Activated B cell treated with CpG ODN at 0.5 μM for 24 hours (primary cell): ENCODE measurements at regions not wholly inside any gene's neighbourhood (a gene's known extent, or its start where the extent isn't known, plus 50 kb on each side); places are given as distances from the start of the nearest gene placed in this dataset.

Experiments used
- ATAC-seq: fragments of 200-7000 bp; cut with Tn5 transposase; one replicate; pipeline ENCODE4 v1.10.0; 2021; ENCODE audit warnings: low read depth, mild to moderate bottlenecking, moderate library complexity
- CTCF ChIA-PET: fragments of 350-600 bp; sonication (Branson Sonifier 250); formaldehyde crosslinking; loops from one replicate; lab custom pipeline; 2021; ENCODE audit warnings: antibody characterized with exemption; lab: Charles Lee
- POLR2A ChIA-PET: fragments of 350-600 bp; sonication (Branson Sonifier 250); formaldehyde crosslinking; loops from one replicate; lab custom pipeline; 2021; ENCODE audit warnings: antibody characterized with exemption; lab: Charles Lee
- DNase-seq: peaks from one replicate; pipeline ENCODE4 v3.0.0; 2022
- H3K27ac Mint-ChIP-seq: one replicate; pipeline ENCODE4 v1.8.0; 2020; ENCODE audit warnings: mixed read lengths
- H3K27me3 Mint-ChIP-seq: one replicate; pipeline ENCODE4 v1.8.0; 2021; ENCODE audit warnings: mixed read lengths
- H3K36me3 Mint-ChIP-seq: one replicate; pipeline ENCODE4 v1.8.0; 2021; ENCODE audit warnings: low read depth, mixed read lengths
- H3K4me1 Mint-ChIP-seq: one replicate; pipeline ENCODE4 v1.8.0; 2021; ENCODE audit warnings: mixed read lengths
- H3K4me3 Mint-ChIP-seq: one replicate; pipeline ENCODE4 v1.8.0; 2020; ENCODE audit warnings: mild to moderate bottlenecking, mixed read lengths
- H3K9me3 Mint-ChIP-seq: one replicate; pipeline ENCODE4 v1.8.0; 2020; ENCODE audit warnings: mixed read lengths
- intact Hi-C: fragments of 100-400 bp; cut with micrococcal nuclease; formaldehyde crosslinking; loops from one replicate; pipeline ENCODE4 v1.15.1; 2024
- TF ChIP-seq, protein P1 (sequence below): fragments of 200-600 bp; IDR thresholded peaks from one replicate; pipeline ENCODE4 v1.8.0; 2022; ENCODE audit warnings: antibody characterized with exemption, mild to moderate bottlenecking

DNA sequence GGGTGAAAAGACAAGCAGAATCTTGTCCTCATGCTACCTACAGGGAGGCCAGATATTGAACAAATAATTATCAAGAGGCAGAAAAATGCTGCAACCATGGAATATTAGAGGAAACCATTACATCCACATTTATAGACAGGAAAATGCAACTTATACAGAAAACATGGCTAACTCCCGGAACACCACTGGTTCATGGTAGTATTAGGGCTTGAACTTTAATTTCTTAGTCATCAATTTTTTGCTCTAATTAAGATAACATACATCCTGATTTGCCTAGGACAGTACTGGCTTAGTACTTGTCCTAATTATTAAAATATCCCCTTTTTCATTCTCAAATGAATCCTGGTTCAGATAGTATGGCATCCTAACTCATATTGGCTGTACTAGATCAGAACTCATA lies 76.3 kb upstream of the TGFBR2 start:
- ChIA-PET POLR2A (no interaction called here), CTCF (no interaction called here)
- Mint-ChIP-seq H3K4me1 (no peaks in the 10 kb centered on the region), H3K4me3 (no peak overlapping the region), H3K27me3 (no peaks in the 10 kb centered on the region), H3K27ac (no peak overlapping the region), H3K36me3 (no peaks in the 10 kb centered on the region), H3K9me3 (no peaks in the 10 kb centered on the region)
- ATAC-seq (no peak), DNase-seq (no peak)
- intact Hi-C loops, result no loop called here
- TF ChIP-seq, protein P1, sequence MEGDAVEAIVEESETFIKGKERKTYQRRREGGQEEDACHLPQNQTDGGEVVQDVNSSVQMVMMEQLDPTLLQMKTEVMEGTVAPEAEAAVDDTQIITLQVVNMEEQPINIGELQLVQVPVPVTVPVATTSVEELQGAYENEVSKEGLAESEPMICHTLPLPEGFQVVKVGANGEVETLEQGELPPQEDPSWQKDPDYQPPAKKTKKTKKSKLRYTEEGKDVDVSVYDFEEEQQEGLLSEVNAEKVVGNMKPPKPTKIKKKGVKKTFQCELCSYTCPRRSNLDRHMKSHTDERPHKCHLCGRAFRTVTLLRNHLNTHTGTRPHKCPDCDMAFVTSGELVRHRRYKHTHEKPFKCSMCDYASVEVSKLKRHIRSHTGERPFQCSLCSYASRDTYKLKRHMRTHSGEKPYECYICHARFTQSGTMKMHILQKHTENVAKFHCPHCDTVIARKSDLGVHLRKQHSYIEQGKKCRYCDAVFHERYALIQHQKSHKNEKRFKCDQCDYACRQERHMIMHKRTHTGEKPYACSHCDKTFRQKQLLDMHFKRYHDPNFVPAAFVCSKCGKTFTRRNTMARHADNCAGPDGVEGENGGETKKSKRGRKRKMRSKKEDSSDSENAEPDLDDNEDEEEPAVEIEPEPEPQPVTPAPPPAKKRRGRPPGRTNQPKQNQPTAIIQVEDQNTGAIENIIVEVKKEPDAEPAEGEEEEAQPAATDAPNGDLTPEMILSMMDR, result no peak

DNA sequence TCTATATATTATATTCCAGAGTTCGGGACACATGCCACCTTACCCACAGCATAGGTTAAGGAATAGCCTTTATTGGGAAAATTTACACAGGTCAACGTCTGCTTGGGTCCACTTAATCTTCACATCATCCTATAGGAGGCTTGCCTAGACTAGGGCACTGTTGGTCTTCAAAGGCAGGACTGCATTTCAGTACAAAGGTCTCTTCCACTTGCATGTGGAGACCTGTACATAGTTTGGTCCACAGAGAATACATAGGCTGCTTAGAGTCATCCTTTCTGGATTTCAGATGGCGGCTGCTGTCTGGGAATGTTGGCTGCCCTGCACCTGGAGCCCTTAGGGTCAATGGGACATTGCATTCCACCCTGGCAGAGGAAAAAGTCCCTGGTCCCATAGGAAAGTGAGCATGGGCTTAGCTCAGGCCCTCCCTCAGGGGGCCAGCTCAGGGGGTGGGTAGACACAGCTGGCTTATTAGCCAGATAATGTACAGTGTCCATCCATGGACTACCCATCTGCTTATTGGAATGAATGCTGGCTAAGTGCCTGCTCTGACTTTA lies 75.3 kb upstream of the TGFBR2 start:
- Mint-ChIP-seq H3K36me3 (no peaks in the 10 kb centered on the region), H3K27ac (no peak overlapping the region), H3K27me3 (no peaks in the 10 kb centered on the region), H3K4me3 (no peak overlapping the region), H3K9me3 (no peaks in the 10 kb centered on the region), H3K4me1 (no peaks in the 10 kb centered on the region)
- ATAC-seq, result no peak
- intact Hi-C loops, result no loop called here
- DNase-seq, result no peak
- TF ChIP-seq, protein P1, result no peak
- ChIA-PET CTCF (no interaction called here), POLR2A (no interaction called here)

DNA sequence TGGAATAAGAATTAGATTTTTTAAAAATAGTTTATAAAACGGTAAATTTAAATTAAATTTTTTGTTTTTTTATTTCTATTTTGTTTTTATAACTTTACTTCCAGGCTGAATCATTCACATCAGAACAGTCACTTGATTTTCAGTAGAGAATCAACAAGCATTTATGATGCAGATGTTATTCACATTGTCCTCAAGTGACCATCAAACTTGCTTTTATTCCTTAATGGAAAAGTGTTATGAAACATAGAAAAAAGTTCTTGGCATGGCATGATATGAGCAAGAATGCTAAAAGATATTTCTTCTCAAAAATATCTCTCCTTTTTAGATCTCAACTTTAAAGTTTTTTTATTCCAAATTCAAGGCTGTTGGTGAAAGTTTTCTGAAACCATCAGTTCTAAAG lies 70.9 kb upstream of the TGFBR2 start:
- ChIA-PET POLR2A (no interaction called here), CTCF (no interaction called here)
- H3K27ac Mint-ChIP-seq, result no peak overlapping the region
- DNase-seq, result no peak
- H3K9me3 Mint-ChIP-seq, result no peaks in the 10 kb centered on the region
- H3K4me3 Mint-ChIP-seq, result no peak overlapping the region
- H3K27me3 Mint-ChIP-seq, result no peaks in the 10 kb centered on the region
- H3K4me1 Mint-ChIP-seq, result no peaks in the 10 kb centered on the region
- no peaks in the 10 kb centered on the region for H3K36me3 Mint-ChIP-seq
- intact Hi-C loops, result no loop called here
- ATAC-seq, result no peak
- TF ChIP-seq, protein P1, result no peak

DNA sequence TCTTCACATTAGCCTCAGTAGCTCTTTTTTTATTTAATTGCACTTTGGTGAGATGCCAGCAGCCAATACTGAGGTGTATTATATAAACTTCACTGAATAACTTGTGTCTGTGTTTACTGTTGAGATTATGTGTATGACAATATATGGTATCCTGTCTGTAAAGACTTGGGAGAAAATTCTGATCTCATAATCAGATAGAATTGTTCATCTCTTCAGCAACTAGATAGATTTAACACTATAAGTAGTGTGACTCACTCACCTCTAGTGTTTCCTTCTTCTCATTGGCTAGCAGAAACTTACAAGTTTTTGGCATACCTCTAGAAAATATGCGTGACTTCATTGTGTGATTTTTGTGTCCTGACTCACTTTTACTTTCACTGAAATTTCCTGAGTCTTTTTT lies 67.6 kb upstream of the TGFBR2 start:
- ChIA-PET CTCF (no interaction called here), POLR2A (no interaction called here)
- H3K9me3 Mint-ChIP-seq, result no peaks in the 10 kb centered on the region
- TF ChIP-seq, protein P1, result no peak
- no peak for DNase-seq
- H3K4me1 Mint-ChIP-seq, result no peaks in the 10 kb centered on the region
- H3K36me3 Mint-ChIP-seq, result no peaks in the 10 kb centered on the region
- no peaks in the 10 kb centered on the region for H3K27me3 Mint-ChIP-seq
- H3K4me3 Mint-ChIP-seq, result no peak overlapping the region
- no peak for ATAC-seq
- no peak overlapping the region for H3K27ac Mint-ChIP-seq
- intact Hi-C loops, result no loop called here

DNA sequence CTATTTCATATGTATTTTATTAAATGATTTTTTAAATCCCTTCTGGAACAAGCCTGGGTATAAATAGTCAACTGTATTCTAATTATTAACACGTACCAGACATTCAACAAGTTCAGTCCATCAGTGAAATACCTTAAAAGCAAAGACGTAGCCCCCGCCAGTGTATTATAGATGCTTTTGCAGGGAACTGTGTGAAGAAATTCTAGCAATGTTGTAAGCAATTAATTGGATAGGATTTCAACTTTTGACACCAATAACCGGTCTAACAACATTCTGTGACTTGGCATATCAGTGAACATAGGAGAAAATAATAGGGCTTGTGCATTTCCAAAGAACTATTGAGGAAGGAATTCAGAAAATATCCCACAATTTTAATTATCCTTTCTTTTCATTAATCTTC lies 67.2 kb upstream of the TGFBR2 start:
- ChIA-PET CTCF (no interaction called here), POLR2A (no interaction called here)
- no peaks in the 10 kb centered on the region for H3K4me1 Mint-ChIP-seq
- no peak overlapping the region for H3K4me3 Mint-ChIP-seq
- DNase-seq (no peak), ATAC-seq (no peak)
- H3K27me3 Mint-ChIP-seq, result no peaks in the 10 kb centered on the region
- H3K9me3 Mint-ChIP-seq, result no peaks in the 10 kb centered on the region
- H3K36me3 Mint-ChIP-seq, result no peaks in the 10 kb centered on the region
- intact Hi-C loops, result no loop called here
- H3K27ac Mint-ChIP-seq, result no peak overlapping the region
- TF ChIP-seq, protein P1, result no peak
